HCT116 (cell line): ENCODE measurements at regions not wholly inside any gene's neighbourhood (a gene's known extent, or its start where the extent isn't known, plus 50 kb on each side); places are given as distances from the start of the nearest gene placed in this dataset.

Source experiments
- ATAC-seq: fragments of 200-7000 bp; cut with Tn5 transposase; 2 replicates; pipeline ENCODE4 v1.9.1; 2020; ENCODE audit warnings: mild to moderate bottlenecking, moderate library complexity
- BruUV-seq: library from RNA; stranded (reverse); fragments of 400-500 nt; replicated peaks from 2 replicates; lab custom pipeline; 2021; lab: Mats Ljungman, UMichigan
- CTCF ChIA-PET: fragments of 300-600 bp; sonication (Branson Sonifier 250); formaldehyde crosslinking; loops from one replicate; lab custom pipeline; 2021; ENCODE audit warnings: antibody characterized with exemption; lab: Charles Lee
- POLR2A ChIA-PET: fragments of 300-600, 350-600 bp; sonication (Branson Sonifier 250); formaldehyde crosslinking; loops from one replicate; lab custom pipeline; 2021; ENCODE audit warnings: antibody characterized with exemption; lab: Charles Lee
- RAD21 ChIA-PET, 2 experiments: fragments of 300-600 bp; sonication (Branson Sonifier 250); formaldehyde crosslinking; loops; one replicate each; lab custom pipeline; 2023; ENCODE audit warnings: low total read pairs in 2 of 2; ENCODE audit not compliant: uncharacterized antibody in 2 of 2, unreplicated experiment in 2 of 2, low non-redundant PET in 1 of 2; lab: Charles Lee
- DNase-seq: peaks from one replicate; pipeline ENCODE4 v3.0.0-alpha.2; 2010; ENCODE audit warnings: low read depth, low spot score
- H2AFZ ChIP-seq: fragments of 200-600 bp; shearing (Covaris generic), sonication (generic); 2 replicates; pipeline ENCODE4 v1.6.1; 2017; ENCODE audit warnings: low read depth, mixed run types, mixed read lengths, antibody characterized with exemption, low read length; ENCODE audit not compliant: poor library complexity, severe bottlenecking
- H3K27ac ChIP-seq: 2 replicates; pipeline ENCODE4 v1.5.1; 2012; ENCODE audit warnings: low read depth, low read length
- H3K27me3 ChIP-seq: fragments of 200-600 bp; sonication (generic); 2 replicates; pipeline ENCODE4 v1.6.1; 2016; ENCODE audit warnings: mixed run types, low read length, mixed read lengths; ENCODE audit not compliant: insufficient read depth
- H3K36me3 ChIP-seq, 2 experiments: fragments of 200-500 bp in 1 of 2; fragments of 200-600 bp in 1 of 2; sonication (Bioruptor generic) in 1 of 2; sonication (generic) in 1 of 2; 2 replicates each; pipeline versions ENCODE4 v1.5.1 to v1.6.1; 2014 to 2016; ENCODE audit warnings: low read length in 2 of 2, inconsistent platforms in 1 of 2, mixed read lengths in 1 of 2, mixed run types in 1 of 2; ENCODE audit not compliant: insufficient read depth in 2 of 2, control insufficient read depth in 1 of 2
- H3K4me1 ChIP-seq, 2 experiments: fragments of 200-600 bp in 1 of 2; sonication (generic) in 1 of 2; 2 replicates each; pipeline versions ENCODE4 v1.5.1 to v1.6.1; 2012 to 2017; ENCODE audit warnings: low read length in 2 of 2, inconsistent platforms in 1 of 2, mild to moderate bottlenecking in 1 of 2, mixed read lengths in 1 of 2, mixed run types in 1 of 2, moderate library complexity in 1 of 2; ENCODE audit not compliant: insufficient read depth in 2 of 2, control insufficient read depth in 1 of 2
- H3K4me2 ChIP-seq: fragments of 200-600 bp; sonication (generic); 2 replicates; pipeline ENCODE4 v1.6.1; 2017; ENCODE audit warnings: mixed run types, low read length, mixed read lengths
- H3K4me3 ChIP-seq, 2 experiments: fragments of 200-600 bp in 1 of 2; sonication (generic) in 1 of 2; replicated peaks in 1 of 2; 2 replicates each; pipeline ENCODE4 v1.5.1; 2011 to 2016; ENCODE audit warnings: low read length in 2 of 2, control low read depth in 1 of 2, low read depth in 1 of 2, mild to moderate bottlenecking in 1 of 2, mixed read lengths in 1 of 2, mixed run types in 1 of 2
- H3K79me2 ChIP-seq: fragments of 200-600 bp; sonication (generic); 2 replicates; pipeline ENCODE4 v1.6.1; 2017; ENCODE audit warnings: mild to moderate bottlenecking, mixed run types, low read length, moderate library complexity, mixed read lengths; ENCODE audit not compliant: insufficient read depth
- H3K9ac ChIP-seq: fragments of 200-600 bp; sonication (generic); 2 replicates; pipeline ENCODE4 v1.6.1; 2016; ENCODE audit warnings: low read length, mixed read lengths
- H3K9me2 ChIP-seq: fragments of 200-600 bp; sonication (generic), shearing (Covaris generic); 2 replicates; pipeline ENCODE4 v1.6.1; 2017; ENCODE audit warnings: mixed run types, mild to moderate bottlenecking, moderate library complexity; ENCODE audit not compliant: insufficient read depth
- H3K9me3 ChIP-seq, 2 experiments: fragments of 200-500 bp in 1 of 2; fragments of 200-600 bp in 1 of 2; sonication (Bioruptor generic) in 1 of 2; sonication (generic) in 1 of 2; 2 replicates each; pipeline ENCODE4 v1.6.1; 2014 to 2017; ENCODE audit warnings: low read length in 2 of 2, mixed read lengths in 2 of 2, inconsistent platforms in 1 of 2, low read depth in 1 of 2, mild to moderate bottlenecking in 1 of 2, mixed run types in 1 of 2, moderate library complexity in 1 of 2; ENCODE audit not compliant: control insufficient read depth in 1 of 2, insufficient read depth in 1 of 2
- H4K20me1 ChIP-seq: fragments of 200-600 bp; sonication (generic), shearing (Covaris generic); 2 replicates; pipeline ENCODE4 v1.6.1; 2017; ENCODE audit warnings: mixed run types, mild to moderate bottlenecking, moderate library complexity; ENCODE audit not compliant: insufficient read depth
- CEBPB ChIP-seq: IDR thresholded peaks from 2 replicates; pipeline ENCODE4 v1.6.1; 2012; ENCODE audit warnings: low read depth
- EGR1 ChIP-seq: IDR thresholded peaks from 2 replicates; pipeline ENCODE4 v1.6.1; 2012; ENCODE audit warnings: low read depth
- ELF1 ChIP-seq: IDR thresholded peaks from 2 replicates; pipeline ENCODE4 v1.6.1; 2012; ENCODE audit warnings: low read depth, borderline replicate concordance
- EZH2 ChIP-seq: fragments of 200-600 bp; sonication (generic); IDR thresholded peaks from 2 replicates; pipeline ENCODE4 v1.6.1; 2017; ENCODE audit warnings: antibody characterized with exemption, mixed run types
- FOSL1 ChIP-seq: IDR thresholded peaks from 2 replicates; pipeline ENCODE4 v1.6.1; 2012; ENCODE audit warnings: low read depth
- POLR2AphosphoS5 ChIP-seq: IDR thresholded peaks from 2 replicates; pipeline ENCODE4 v1.6.1; 2011; ENCODE audit warnings: mild to moderate bottlenecking, low read depth, low read length, moderate library complexity
- RAD21 ChIP-seq: IDR thresholded peaks from 2 replicates; pipeline ENCODE4 v1.6.1; 2012; ENCODE audit warnings: low read depth, mild to moderate bottlenecking
- SIN3A ChIP-seq: IDR thresholded peaks from 2 replicates; pipeline ENCODE4 v1.6.1; 2012; ENCODE audit warnings: low read depth
- SP1 ChIP-seq: IDR thresholded peaks from 2 replicates; pipeline ENCODE4 v1.6.1; 2012; ENCODE audit warnings: low read depth
- SRF ChIP-seq: IDR thresholded peaks from 2 replicates; pipeline ENCODE4 v1.6.1; 2012; ENCODE audit warnings: low read depth
- YY1 ChIP-seq: IDR thresholded peaks from 2 replicates; pipeline ENCODE4 v1.6.1; 2011; ENCODE audit warnings: low read length, low read depth, moderate library complexity, mild to moderate bottlenecking; ENCODE audit not compliant: insufficient replicate concordance; ENCODE audit errors: extremely low read depth
- intact Hi-C: fragments of 100-400 bp; cut with micrococcal nuclease; formaldehyde crosslinking; loops from 2 replicates; pipeline ENCODE4 v1.10.0; 2022
- TF ChIP-seq, protein P1 (sequence below): IDR thresholded peaks from 2 replicates; pipeline ENCODE4 v1.6.1; 2012; ENCODE audit warnings: low read depth
- TF ChIP-seq, protein P2 (sequence below): IDR thresholded peaks from 2 replicates; pipeline ENCODE4 v1.6.1; 2012
- TF ChIP-seq, protein P3 (sequence below), 3 experiments: fragments of 200-600 bp in 1 of 3; sonication (generic) in 1 of 3; IDR thresholded peaks in 2 of 3; conservative IDR thresholded peaks in 1 of 3; 2 replicates each; pipeline ENCODE4 v1.5.1; 2012 to 2017; ENCODE audit warnings: low read depth in 2 of 3, low read length in 2 of 3, antibody characterized with exemption in 1 of 3, borderline replicate concordance in 1 of 3, control low read depth in 1 of 3, mild to moderate bottlenecking in 1 of 3, mixed read lengths in 1 of 3, mixed run types in 1 of 3, moderate library complexity in 1 of 3; ENCODE audit not compliant: insufficient read depth in 1 of 3
- TF ChIP-seq, protein P4 (sequence below): IDR thresholded peaks from 2 replicates; pipeline ENCODE4 v1.6.1; 2012

DNA sequence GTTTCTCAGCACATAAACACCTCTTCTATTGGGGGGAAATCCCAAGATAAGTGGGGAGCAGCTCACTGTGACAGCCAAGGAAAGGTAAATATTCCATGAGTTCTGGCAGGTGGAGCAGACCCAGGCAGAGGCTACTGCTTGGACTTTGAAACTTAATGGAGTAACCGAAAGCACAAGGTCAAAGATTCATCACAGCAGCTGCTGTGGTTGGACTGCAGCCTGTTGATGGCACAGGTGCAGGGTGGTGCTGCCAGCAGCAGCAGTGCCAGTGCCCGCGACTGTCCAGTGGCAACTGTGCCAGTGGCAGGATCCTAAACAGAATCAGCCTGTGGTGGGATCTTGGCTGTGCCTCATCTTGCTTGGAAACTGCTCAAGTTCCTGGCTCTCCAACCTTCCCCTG lies 81.4 kb upstream of the ARID2 start:
- ATAC-seq (no peak), DNase-seq (no peak)
- Histone ChIP-seq H3K9ac (no peak overlapping the region), H4K20me1 (no peaks in the 10 kb centered on the region), H3K4me2 (no peak overlapping the region), H3K4me1 (no peaks in the 10 kb centered on the region), H3K9me3 (no peaks in the 10 kb centered on the region), H2AFZ (no peak overlapping the region), H3K9me2 (no peaks in the 10 kb centered on the region), H3K27ac (no peak overlapping the region), H3K4me3 (no peak overlapping the region), H3K27me3 (no peaks in the 10 kb centered on the region), H3K36me3 (no peaks in the 10 kb centered on the region), H3K79me2 (no peaks in the 10 kb centered on the region)
- ChIA-PET CTCF (no interaction called here), POLR2A (no interaction called here), RAD21 (no interaction called here)
- BruUV-seq, result no TSS peak
- TF ChIP-seq YY1 (no peak), SIN3A (no peak), RAD21 (no peak)
- intact Hi-C loops, result no loop called here

DNA sequence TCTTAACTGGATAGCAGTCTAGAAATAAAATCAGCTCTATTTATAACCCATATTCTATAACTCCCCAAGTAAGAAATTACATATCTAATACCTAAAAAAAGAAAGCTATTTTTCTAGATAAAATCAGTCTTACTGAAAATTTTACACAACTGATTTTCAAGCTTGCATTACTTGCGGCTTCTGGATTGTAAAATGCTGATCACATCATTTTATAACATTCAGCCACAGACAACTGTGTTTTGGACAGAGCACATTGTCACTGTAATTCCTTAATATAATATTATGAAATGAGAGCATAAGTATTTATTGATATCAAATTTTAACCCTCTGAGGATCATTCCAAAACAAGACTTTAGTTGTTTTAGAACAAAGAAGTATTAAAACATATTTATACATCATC lies 78.5 kb upstream of the ARID2 start:
- no peak overlapping the region for H2AFZ ChIP-seq
- POLR2A ChIA-PET, result interaction anchor here (1.1 kb wide), 1 partner anchor 76 kb away, joined by 3 read pairs; no protein-coding TSS in a partner anchor
- no peak overlapping the region for H3K27ac ChIP-seq
- no peak overlapping the region for H3K4me2 ChIP-seq
- H3K9me2 ChIP-seq, result no peaks in the 10 kb centered on the region
- no peaks in the 10 kb centered on the region for H4K20me1 ChIP-seq
- H3K36me3 ChIP-seq, result no peaks in the 10 kb centered on the region
- CTCF ChIA-PET, result no interaction called here
- no peaks in the 10 kb centered on the region for H3K79me2 ChIP-seq
- ATAC-seq, result no peak
- H3K4me1 ChIP-seq, result no peaks in the 10 kb centered on the region
- BruUV-seq, result no TSS peak
- RAD21 ChIA-PET, result no interaction called here
- TF ChIP-seq, protein P1, sequence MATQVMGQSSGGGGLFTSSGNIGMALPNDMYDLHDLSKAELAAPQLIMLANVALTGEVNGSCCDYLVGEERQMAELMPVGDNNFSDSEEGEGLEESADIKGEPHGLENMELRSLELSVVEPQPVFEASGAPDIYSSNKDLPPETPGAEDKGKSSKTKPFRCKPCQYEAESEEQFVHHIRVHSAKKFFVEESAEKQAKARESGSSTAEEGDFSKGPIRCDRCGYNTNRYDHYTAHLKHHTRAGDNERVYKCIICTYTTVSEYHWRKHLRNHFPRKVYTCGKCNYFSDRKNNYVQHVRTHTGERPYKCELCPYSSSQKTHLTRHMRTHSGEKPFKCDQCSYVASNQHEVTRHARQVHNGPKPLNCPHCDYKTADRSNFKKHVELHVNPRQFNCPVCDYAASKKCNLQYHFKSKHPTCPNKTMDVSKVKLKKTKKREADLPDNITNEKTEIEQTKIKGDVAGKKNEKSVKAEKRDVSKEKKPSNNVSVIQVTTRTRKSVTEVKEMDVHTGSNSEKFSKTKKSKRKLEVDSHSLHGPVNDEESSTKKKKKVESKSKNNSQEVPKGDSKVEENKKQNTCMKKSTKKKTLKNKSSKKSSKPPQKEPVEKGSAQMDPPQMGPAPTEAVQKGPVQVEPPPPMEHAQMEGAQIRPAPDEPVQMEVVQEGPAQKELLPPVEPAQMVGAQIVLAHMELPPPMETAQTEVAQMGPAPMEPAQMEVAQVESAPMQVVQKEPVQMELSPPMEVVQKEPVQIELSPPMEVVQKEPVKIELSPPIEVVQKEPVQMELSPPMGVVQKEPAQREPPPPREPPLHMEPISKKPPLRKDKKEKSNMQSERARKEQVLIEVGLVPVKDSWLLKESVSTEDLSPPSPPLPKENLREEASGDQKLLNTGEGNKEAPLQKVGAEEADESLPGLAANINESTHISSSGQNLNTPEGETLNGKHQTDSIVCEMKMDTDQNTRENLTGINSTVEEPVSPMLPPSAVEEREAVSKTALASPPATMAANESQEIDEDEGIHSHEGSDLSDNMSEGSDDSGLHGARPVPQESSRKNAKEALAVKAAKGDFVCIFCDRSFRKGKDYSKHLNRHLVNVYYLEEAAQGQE, result no peak
- TF ChIP-seq POLR2AphosphoS5, result no peak
- TF ChIP-seq, protein P2, sequence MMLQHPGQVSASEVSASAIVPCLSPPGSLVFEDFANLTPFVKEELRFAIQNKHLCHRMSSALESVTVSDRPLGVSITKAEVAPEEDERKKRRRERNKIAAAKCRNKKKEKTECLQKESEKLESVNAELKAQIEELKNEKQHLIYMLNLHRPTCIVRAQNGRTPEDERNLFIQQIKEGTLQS, result no peak
- TF ChIP-seq YY1, result no peak
- no peak for TF ChIP-seq EZH2
- TF ChIP-seq FOSL1, result no peak
- no peak for TF ChIP-seq EGR1
- TF ChIP-seq ELF1, result no peak
- TF ChIP-seq, protein P3, sequence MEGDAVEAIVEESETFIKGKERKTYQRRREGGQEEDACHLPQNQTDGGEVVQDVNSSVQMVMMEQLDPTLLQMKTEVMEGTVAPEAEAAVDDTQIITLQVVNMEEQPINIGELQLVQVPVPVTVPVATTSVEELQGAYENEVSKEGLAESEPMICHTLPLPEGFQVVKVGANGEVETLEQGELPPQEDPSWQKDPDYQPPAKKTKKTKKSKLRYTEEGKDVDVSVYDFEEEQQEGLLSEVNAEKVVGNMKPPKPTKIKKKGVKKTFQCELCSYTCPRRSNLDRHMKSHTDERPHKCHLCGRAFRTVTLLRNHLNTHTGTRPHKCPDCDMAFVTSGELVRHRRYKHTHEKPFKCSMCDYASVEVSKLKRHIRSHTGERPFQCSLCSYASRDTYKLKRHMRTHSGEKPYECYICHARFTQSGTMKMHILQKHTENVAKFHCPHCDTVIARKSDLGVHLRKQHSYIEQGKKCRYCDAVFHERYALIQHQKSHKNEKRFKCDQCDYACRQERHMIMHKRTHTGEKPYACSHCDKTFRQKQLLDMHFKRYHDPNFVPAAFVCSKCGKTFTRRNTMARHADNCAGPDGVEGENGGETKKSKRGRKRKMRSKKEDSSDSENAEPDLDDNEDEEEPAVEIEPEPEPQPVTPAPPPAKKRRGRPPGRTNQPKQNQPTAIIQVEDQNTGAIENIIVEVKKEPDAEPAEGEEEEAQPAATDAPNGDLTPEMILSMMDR (IDR thresholded peaks at IDR 0.05 in 2 of 3, conservative IDR thresholded peaks at IDR 0.05 in 1 of 3; ENCODE audit: borderline replicate concordance in 1 of 3, insufficient read depth in 1 of 3, low read depth in 2 of 3, low read length in 2 of 3), result no peak
- TF ChIP-seq, protein P4, sequence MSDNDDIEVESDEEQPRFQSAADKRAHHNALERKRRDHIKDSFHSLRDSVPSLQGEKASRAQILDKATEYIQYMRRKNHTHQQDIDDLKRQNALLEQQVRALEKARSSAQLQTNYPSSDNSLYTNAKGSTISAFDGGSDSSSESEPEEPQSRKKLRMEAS, result no peak
- TF ChIP-seq SRF, result no peak
- TF ChIP-seq CEBPB, result no peak
- TF ChIP-seq SP1, result no peak
- no peaks in the 10 kb centered on the region for H3K27me3 ChIP-seq
- no peak for DNase-seq
- H3K9me3 ChIP-seq, result no peaks in the 10 kb centered on the region
- no peak overlapping the region for H3K9ac ChIP-seq
- intact Hi-C loops, result no loop called here
- no peak overlapping the region for H3K4me3 ChIP-seq
